Breast epithelium (tissue), 3 donors: ENCODE measurements at regions not wholly inside any gene's neighbourhood (a gene's known extent, or its start where the extent isn't known, plus 50 kb on each side); places are given as distances from the start of the nearest gene placed in this dataset.

ENCODE experiments used
- CTCF ChIP-seq, 3 donors: fragments of 450-650 bp; IDR thresholded peaks; one replicate each; pipeline ENCODE4 v1.5.1; 2016 to 2017; ENCODE audit warnings: antibody characterized with exemption in 3 of 3, mild to moderate bottlenecking in 3 of 3, moderate library complexity in 3 of 3
- POLR2A ChIP-seq: fragments of 450-650 bp; IDR thresholded peaks from one replicate; pipeline ENCODE4 v1.6.1; 2016; ENCODE audit warnings: antibody characterized with exemption, mild to moderate bottlenecking, moderate library complexity
- POLR2AphosphoS5 ChIP-seq, 3 donors: sonication (generic); formaldehyde crosslinking; IDR thresholded peaks; one replicate each; pipeline ENCODE4 v1.6.1; 2017; ENCODE audit warnings: antibody characterized with exemption in 3 of 3

- no peak for TF ChIP-seq CTCF (IDR thresholded peaks at IDR 0.05)
- no peak for TF ChIP-seq POLR2AphosphoS5 (IDR thresholded peaks at IDR 0.05)
- TF ChIP-seq POLR2A: no peak
Measured at GRCh38 chr2:14717131-14717530, 84.6 kb downstream of the LRATD1 start.
